H1 (cell line): ENCODE measurements at regions not wholly inside any gene's neighbourhood (a gene's known extent, or its start where the extent isn't known, plus 50 kb on each side); places are given as distances from the start of the nearest gene placed in this dataset.

Source experiments
- CHD2 ChIP-seq: IDR thresholded peaks from 2 replicates; pipeline ENCODE4 v1.6.1; 2012; ENCODE audit warnings: low read length, improper control_type of control experiment
- POU5F1 ChIP-seq: IDR thresholded peaks from 2 replicates; pipeline ENCODE4 v1.6.1; 2011; ENCODE audit warnings: low read depth, mild to moderate bottlenecking, low read length, moderate library complexity
- SIRT6 ChIP-seq: IDR thresholded peaks from one replicate; pipeline ENCODE4 v1.7.1; 2012; ENCODE audit warnings: low read length, inconsistent platforms
- SP2 ChIP-seq: IDR thresholded peaks from 2 replicates; pipeline ENCODE4 v1.6.1; 2012; ENCODE audit warnings: mild to moderate bottlenecking, low read length, inconsistent platforms
- SUZ12 ChIP-seq: fragments of 200-600 bp; sonication (generic); IDR thresholded peaks from 2 replicates; pipeline ENCODE4 v1.6.1; 2012; ENCODE audit warnings: mild to moderate bottlenecking, inconsistent platforms, low read length, moderate library complexity, mixed read lengths
- TF ChIP-seq, protein P1 (sequence below): fragments of 300-600 bp; sonication (generic); IDR thresholded peaks from 2 replicates; pipeline ENCODE4 v1.7.1; 2012; ENCODE audit warnings: low read length, moderate library complexity, mild to moderate bottlenecking, inconsistent platforms; ENCODE audit not compliant: insufficient replicate concordance

DNA sequence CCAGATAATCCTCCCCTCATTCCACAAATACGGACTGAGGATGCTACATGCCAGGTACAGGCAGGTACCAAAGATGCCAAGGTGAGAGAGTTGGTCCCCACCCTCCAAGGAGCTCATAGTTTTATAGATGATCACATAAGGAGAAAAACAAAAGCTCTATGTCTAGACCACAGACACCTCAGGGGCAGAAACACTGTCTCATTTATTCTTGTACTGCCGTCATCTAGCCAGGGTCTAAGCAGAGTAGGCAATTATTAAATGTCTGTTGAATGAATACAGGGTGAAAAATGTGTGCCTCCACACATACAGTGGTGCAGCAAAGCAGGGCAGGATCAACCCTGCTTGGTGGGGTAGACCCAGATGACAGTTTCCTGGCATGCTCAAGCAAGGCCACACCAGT, 439.8 kb upstream of the JARID2 start (continued):
- TF ChIP-seq, protein P1, sequence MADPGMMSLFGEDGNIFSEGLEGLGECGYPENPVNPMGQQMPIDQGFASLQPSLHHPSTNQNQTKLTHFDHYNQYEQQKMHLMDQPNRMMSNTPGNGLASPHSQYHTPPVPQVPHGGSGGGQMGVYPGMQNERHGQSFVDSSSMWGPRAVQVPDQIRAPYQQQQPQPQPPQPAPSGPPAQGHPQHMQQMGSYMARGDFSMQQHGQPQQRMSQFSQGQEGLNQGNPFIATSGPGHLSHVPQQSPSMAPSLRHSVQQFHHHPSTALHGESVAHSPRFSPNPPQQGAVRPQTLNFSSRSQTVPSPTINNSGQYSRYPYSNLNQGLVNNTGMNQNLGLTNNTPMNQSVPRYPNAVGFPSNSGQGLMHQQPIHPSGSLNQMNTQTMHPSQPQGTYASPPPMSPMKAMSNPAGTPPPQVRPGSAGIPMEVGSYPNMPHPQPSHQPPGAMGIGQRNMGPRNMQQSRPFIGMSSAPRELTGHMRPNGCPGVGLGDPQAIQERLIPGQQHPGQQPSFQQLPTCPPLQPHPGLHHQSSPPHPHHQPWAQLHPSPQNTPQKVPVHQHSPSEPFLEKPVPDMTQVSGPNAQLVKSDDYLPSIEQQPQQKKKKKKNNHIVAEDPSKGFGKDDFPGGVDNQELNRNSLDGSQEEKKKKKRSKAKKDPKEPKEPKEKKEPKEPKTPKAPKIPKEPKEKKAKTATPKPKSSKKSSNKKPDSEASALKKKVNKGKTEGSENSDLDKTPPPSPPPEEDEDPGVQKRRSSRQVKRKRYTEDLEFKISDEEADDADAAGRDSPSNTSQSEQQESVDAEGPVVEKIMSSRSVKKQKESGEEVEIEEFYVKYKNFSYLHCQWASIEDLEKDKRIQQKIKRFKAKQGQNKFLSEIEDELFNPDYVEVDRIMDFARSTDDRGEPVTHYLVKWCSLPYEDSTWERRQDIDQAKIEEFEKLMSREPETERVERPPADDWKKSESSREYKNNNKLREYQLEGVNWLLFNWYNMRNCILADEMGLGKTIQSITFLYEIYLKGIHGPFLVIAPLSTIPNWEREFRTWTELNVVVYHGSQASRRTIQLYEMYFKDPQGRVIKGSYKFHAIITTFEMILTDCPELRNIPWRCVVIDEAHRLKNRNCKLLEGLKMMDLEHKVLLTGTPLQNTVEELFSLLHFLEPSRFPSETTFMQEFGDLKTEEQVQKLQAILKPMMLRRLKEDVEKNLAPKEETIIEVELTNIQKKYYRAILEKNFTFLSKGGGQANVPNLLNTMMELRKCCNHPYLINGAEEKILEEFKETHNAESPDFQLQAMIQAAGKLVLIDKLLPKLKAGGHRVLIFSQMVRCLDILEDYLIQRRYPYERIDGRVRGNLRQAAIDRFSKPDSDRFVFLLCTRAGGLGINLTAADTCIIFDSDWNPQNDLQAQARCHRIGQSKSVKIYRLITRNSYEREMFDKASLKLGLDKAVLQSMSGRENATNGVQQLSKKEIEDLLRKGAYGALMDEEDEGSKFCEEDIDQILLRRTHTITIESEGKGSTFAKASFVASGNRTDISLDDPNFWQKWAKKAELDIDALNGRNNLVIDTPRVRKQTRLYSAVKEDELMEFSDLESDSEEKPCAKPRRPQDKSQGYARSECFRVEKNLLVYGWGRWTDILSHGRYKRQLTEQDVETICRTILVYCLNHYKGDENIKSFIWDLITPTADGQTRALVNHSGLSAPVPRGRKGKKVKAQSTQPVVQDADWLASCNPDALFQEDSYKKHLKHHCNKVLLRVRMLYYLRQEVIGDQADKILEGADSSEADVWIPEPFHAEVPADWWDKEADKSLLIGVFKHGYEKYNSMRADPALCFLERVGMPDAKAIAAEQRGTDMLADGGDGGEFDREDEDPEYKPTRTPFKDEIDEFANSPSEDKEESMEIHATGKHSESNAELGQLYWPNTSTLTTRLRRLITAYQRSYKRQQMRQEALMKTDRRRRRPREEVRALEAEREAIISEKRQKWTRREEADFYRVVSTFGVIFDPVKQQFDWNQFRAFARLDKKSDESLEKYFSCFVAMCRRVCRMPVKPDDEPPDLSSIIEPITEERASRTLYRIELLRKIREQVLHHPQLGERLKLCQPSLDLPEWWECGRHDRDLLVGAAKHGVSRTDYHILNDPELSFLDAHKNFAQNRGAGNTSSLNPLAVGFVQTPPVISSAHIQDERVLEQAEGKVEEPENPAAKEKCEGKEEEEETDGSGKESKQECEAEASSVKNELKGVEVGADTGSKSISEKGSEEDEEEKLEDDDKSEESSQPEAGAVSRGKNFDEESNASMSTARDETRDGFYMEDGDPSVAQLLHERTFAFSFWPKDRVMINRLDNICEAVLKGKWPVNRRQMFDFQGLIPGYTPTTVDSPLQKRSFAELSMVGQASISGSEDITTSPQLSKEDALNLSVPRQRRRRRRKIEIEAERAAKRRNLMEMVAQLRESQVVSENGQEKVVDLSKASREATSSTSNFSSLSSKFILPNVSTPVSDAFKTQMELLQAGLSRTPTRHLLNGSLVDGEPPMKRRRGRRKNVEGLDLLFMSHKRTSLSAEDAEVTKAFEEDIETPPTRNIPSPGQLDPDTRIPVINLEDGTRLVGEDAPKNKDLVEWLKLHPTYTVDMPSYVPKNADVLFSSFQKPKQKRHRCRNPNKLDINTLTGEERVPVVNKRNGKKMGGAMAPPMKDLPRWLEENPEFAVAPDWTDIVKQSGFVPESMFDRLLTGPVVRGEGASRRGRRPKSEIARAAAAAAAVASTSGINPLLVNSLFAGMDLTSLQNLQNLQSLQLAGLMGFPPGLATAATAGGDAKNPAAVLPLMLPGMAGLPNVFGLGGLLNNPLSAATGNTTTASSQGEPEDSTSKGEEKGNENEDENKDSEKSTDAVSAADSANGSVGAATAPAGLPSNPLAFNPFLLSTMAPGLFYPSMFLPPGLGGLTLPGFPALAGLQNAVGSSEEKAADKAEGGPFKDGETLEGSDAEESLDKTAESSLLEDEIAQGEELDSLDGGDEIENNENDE, result no peak
- TF ChIP-seq SUZ12 (no peak), POU5F1 (no peak), CHD2 (no peak), SP2 (no peak), SIRT6 (no peak)
